Right lobe of liver (tissue), 4 donors: ENCODE measurements at regions not wholly inside any gene's neighbourhood (a gene's known extent, or its start where the extent isn't known, plus 50 kb on each side); places are given as distances from the start of the nearest gene placed in this dataset.
"Not testable (repeated sequence)": the region's sequence is repeated elsewhere in the genome, so short reads cannot be mapped to it uniquely, and the experiment has no call there.

Source experiments
- POLR2A ChIP-seq: fragments of 450-650 bp; IDR thresholded peaks from one replicate; pipeline ENCODE4 v1.6.1; 2017; ENCODE audit warnings: antibody characterized with exemption, mild to moderate bottlenecking
- TF ChIP-seq, protein P1 (sequence below), 4 donors: fragments of 200-600 bp in 3 of 4; fragments of 450-650 bp in 1 of 4; IDR thresholded peaks; one replicate each; pipeline versions ENCODE4 v1.5.1 to v1.8.0; 2016 to 2022; ENCODE audit warnings: antibody characterized with exemption in 4 of 4, mild to moderate bottlenecking in 2 of 4
- donor health status: DM: no; HTN: no; CAD: no.
- donor health status: DM: no; HTN: no; CAD: no.
- donor health status: DM: no; HTN: yes; CAD: no.

DNA sequence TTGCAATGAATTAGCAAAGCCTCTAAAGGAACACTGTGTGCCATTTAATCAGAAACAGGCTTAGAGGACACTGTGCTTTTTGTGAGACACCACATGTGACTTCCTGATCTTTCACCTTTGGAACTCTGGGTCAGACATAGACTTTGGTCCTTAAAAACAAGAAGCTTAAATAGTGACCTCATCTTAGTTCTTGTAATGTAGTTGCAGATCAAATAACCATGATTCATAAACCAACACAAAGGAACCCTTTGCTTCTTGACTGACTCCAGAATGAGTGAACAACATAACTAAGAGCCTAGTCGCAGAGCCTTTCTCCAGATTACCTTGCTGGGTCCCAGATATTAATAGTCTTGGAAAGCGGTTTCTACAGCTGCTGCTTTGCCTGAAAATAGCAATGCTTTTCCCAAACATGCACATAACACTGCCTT is 947.3 kb downstream of the SPATA31A6 start:
- TF ChIP-seq POLR2A, result not testable (repeated sequence)
- TF ChIP-seq, protein P1, sequence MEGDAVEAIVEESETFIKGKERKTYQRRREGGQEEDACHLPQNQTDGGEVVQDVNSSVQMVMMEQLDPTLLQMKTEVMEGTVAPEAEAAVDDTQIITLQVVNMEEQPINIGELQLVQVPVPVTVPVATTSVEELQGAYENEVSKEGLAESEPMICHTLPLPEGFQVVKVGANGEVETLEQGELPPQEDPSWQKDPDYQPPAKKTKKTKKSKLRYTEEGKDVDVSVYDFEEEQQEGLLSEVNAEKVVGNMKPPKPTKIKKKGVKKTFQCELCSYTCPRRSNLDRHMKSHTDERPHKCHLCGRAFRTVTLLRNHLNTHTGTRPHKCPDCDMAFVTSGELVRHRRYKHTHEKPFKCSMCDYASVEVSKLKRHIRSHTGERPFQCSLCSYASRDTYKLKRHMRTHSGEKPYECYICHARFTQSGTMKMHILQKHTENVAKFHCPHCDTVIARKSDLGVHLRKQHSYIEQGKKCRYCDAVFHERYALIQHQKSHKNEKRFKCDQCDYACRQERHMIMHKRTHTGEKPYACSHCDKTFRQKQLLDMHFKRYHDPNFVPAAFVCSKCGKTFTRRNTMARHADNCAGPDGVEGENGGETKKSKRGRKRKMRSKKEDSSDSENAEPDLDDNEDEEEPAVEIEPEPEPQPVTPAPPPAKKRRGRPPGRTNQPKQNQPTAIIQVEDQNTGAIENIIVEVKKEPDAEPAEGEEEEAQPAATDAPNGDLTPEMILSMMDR (IDR thresholded peaks at IDR 0.05), result not testable (repeated sequence)
